ENCODE measurements at regions not wholly inside any gene's neighbourhood (a gene's known extent, or its start where the extent isn't known, plus 50 kb on each side); places are given as distances from the start of the nearest gene placed in this dataset.

DNA sequence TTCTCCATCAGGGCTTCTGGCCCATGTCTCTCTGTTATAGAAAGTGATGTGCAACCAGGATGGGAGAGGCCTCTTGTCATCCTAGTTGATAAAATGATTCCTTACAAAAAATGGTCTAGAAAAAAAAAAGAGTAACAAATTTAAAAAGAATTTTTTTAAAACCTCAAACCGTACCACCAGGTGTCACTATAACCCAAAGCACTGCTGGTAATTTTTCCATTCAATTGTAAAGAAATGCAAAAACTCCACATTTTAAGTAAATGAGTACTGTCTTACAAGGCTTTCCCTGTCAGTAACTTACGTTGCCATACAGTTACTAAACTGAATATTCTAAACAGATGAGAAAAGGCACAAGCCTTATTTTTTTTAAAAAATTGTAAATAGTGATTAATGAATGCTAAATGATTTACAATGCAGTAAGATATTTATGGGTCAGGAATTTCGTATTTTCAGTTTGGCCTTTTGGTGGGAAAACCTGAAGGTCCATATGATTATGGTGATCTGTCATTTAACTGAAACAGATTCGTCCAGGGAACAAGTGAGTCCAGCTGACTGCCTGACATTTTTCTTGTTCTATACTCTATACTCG, 95.4 kb downstream of the OGFRL1 start:
- TF ChIP-seq, protein P1, sequence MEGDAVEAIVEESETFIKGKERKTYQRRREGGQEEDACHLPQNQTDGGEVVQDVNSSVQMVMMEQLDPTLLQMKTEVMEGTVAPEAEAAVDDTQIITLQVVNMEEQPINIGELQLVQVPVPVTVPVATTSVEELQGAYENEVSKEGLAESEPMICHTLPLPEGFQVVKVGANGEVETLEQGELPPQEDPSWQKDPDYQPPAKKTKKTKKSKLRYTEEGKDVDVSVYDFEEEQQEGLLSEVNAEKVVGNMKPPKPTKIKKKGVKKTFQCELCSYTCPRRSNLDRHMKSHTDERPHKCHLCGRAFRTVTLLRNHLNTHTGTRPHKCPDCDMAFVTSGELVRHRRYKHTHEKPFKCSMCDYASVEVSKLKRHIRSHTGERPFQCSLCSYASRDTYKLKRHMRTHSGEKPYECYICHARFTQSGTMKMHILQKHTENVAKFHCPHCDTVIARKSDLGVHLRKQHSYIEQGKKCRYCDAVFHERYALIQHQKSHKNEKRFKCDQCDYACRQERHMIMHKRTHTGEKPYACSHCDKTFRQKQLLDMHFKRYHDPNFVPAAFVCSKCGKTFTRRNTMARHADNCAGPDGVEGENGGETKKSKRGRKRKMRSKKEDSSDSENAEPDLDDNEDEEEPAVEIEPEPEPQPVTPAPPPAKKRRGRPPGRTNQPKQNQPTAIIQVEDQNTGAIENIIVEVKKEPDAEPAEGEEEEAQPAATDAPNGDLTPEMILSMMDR (conservative IDR thresholded peaks at IDR 0.05) = peak; percentile 84
- Histone ChIP-seq H3K9me3 (ENCODE audit: control insufficient read depth, low read length) (no peaks in the 10 kb centered on the region), H3K9ac (ENCODE audit: extremely low read depth, low read length, poor library complexity, severe bottlenecking) (no peak overlapping the region), H3K4me3 (ENCODE audit: low read length) (no peak overlapping the region), H3K36me3 (ENCODE audit: control insufficient read depth, insufficient read depth, low read length) (no peaks in the 10 kb centered on the region), H3K27me3 (ENCODE audit: control insufficient read depth, insufficient read depth, low read length, poor library complexity, severe bottlenecking) (peaks cover 18% of the 10 kb centered on the region), H3K4me1 (ENCODE audit: control insufficient read depth, insufficient read depth, low read length) (no peaks in the 10 kb centered on the region), H3K27ac (ENCODE audit: low read depth, low read length) (no peak overlapping the region)
- Mint-ChIP-seq H3K4me3 (no peak overlapping the region), H3K27me3 (ENCODE audit: insufficient read depth) (no peaks in the 10 kb centered on the region), H3K9me3 (no peaks in the 10 kb centered on the region), H3K4me1 (peaks cover 5% of the 10 kb centered on the region), H3K36me3 (ENCODE audit: low read depth) (no peaks in the 10 kb centered on the region), H3K27ac (no peak overlapping the region)
- 33 to 40% methylated on average over 3 to 4 of the region's 5 CpGs for WGBS, 2 experiments (ENCODE audit: insufficient coverage in 1 of 2, insufficient read length in 1 of 2)
- DNase-seq = no peak

DNA sequence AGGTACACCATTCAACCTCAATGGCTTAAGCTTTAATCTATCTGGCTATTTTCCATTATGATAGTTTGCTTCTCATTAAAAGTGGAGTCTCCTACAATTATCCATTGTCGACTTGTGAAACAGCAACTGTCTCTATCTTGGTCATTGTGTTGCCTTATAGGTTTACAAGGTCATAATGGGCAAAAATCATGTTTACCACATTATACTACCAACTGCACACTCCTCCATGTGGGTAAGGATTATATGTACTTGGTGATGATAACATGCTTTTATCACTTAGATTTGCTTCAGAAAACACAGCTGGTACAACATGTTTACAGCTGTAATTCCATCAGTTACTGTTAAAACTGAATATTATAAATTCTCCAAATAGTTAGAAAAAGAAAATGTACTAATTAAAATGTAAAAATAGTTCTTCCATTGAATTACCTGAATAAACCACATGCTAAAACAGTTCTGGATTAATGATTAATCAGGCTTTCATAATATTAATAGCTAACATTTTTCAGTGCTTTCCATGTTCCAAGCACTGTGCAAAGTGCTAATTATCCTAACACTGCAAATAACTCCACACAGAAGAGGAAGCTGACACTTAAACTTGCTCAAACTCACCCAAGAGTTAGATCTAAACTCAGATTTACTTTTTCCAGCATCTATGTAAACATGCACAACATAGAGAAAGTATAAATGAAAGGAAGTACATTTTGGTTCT, 96.7 kb downstream of the OGFRL1 start:
- Histone ChIP-seq H3K9ac (ENCODE audit: extremely low read depth, low read length, poor library complexity, severe bottlenecking) (no peak overlapping the region), H3K9me3 (ENCODE audit: control insufficient read depth, low read length) (no peaks in the 10 kb centered on the region), H3K27me3 (ENCODE audit: control insufficient read depth, insufficient read depth, low read length, poor library complexity, severe bottlenecking) (peaks cover 28% of the 10 kb centered on the region), H3K4me1 (ENCODE audit: control insufficient read depth, insufficient read depth, low read length) (no peaks in the 10 kb centered on the region), H3K27ac (ENCODE audit: low read depth, low read length) (no peak overlapping the region), H3K36me3 (ENCODE audit: control insufficient read depth, insufficient read depth, low read length) (no peaks in the 10 kb centered on the region), H3K4me3 (ENCODE audit: low read length) (no peak overlapping the region)
- TF ChIP-seq, protein P1 (conservative IDR thresholded peaks at IDR 0.05) = no peak
- H3K36me3 Mint-ChIP-seq (ENCODE audit: low read depth) = no peaks in the 10 kb centered on the region
- H3K27me3 Mint-ChIP-seq (ENCODE audit: insufficient read depth) = peaks cover 7% of the 10 kb centered on the region
- no peak for DNase-seq
- H3K9me3 Mint-ChIP-seq = no peaks in the 10 kb centered on the region
- H3K4me3 Mint-ChIP-seq = no peak overlapping the region
- WGBS, 2 experiments (ENCODE audit: insufficient coverage in 1 of 2, insufficient read length in 1 of 2) = 100% methylated on average over 1 of the region's 1 CpG
- H3K27ac Mint-ChIP-seq = no peak overlapping the region
- H3K4me1 Mint-ChIP-seq = peaks cover 7% of the 10 kb centered on the region

DNA sequence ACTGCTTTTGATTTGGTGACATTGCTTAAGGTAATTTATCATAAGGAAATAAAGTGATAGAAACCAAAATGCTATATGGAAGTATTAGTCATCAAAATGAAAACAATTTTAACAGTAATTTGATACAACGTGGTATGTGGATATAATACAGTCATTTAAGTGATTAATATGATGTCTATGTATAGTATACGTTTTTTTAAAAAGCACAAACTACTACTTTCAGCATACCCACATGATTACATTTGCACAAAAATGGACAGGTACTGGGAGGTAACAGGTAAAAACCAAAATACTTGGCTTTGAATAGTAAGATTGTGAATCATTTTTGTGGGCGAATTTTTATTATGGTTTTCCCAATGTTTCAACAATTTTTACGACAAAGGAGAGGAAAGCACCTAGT, 97.6 kb downstream of the OGFRL1 start:
- 88 to 94% methylated on average over 2 of the region's 4 CpGs for WGBS, 2 experiments (ENCODE audit: insufficient coverage in 1 of 2, insufficient read length in 1 of 2)
- no peaks in the 10 kb centered on the region for H3K4me1 ChIP-seq (ENCODE audit: control insufficient read depth, insufficient read depth, low read length)
- Mint-ChIP-seq H3K27ac (no peak overlapping the region), H3K27me3 (ENCODE audit: insufficient read depth) (peaks cover 10% of the 10 kb centered on the region), H3K36me3 (ENCODE audit: low read depth) (no peaks in the 10 kb centered on the region), H3K9me3 (no peaks in the 10 kb centered on the region), H3K4me3 (no peak overlapping the region), H3K4me1 (peaks cover 16% of the 10 kb centered on the region)
- peaks cover 32% of the 10 kb centered on the region for H3K27me3 ChIP-seq (ENCODE audit: control insufficient read depth, insufficient read depth, low read length, poor library complexity, severe bottlenecking)
- H3K27ac ChIP-seq (ENCODE audit: low read depth, low read length) = no peak overlapping the region
- no peaks in the 10 kb centered on the region for H3K9me3 ChIP-seq (ENCODE audit: control insufficient read depth, low read length)
- TF ChIP-seq, protein P1 (conservative IDR thresholded peaks at IDR 0.05) = no peak
- no peaks in the 10 kb centered on the region for H3K36me3 ChIP-seq (ENCODE audit: control insufficient read depth, insufficient read depth, low read length)
- H3K4me3 ChIP-seq (ENCODE audit: low read length) = no peak overlapping the region
- H3K9ac ChIP-seq (ENCODE audit: extremely low read depth, low read length, poor library complexity, severe bottlenecking) = no peak overlapping the region
- DNase-seq = no peak
